ENCODE measurements at regions not wholly inside any gene's neighbourhood (a gene's known extent, or its start where the extent isn't known, plus 50 kb on each side); places are given as distances from the start of the nearest gene placed in this dataset.

DNA sequence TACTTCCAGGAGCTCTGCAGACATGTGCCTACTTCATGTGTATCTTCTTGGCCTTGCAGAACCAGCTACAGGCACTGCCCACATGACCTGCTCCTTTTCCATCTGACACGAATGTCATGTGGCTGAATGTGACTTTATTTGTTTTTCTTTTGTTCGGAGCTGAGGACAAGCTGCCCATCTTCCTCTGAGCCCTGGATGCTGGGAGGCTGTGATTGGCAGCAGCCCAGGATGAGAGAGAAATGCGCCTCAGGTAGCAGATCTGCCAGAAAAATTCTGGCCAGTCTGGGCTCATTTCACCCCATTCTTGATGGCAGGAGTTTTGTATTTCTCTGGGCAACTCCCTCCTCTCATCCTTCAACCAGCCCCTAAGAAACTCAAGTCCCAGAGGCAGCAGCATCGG, 372.0 kb downstream of the RPS6KC1 start:
- Histone ChIP-seq H3K4me3 (ENCODE audit: low read length) (no peak overlapping the region), H3K27me3 (ENCODE audit: low read depth, low read length) (no peaks in the 10 kb centered on the region), H3K4me1 (ENCODE audit: low read length) (no peaks in the 10 kb centered on the region), H3K4me2 (ENCODE audit: low read length) (no peak overlapping the region), H3K79me2 (ENCODE audit: low read length) (no peaks in the 10 kb centered on the region), H3K36me3 (replicated peaks; ENCODE audit: low read depth, low read length) (no peaks in the 10 kb centered on the region), H4K20me1 (ENCODE audit: insufficient read depth, low read length) (no peaks in the 10 kb centered on the region), H2AFZ (ENCODE audit: low read depth, low read length) (no peak overlapping the region), H3K27ac (ENCODE audit: low read length) (no peak overlapping the region), H3K9ac (ENCODE audit: low read length) (no peak overlapping the region), H3K9me3 (ENCODE audit: insufficient read depth, low read length) (no peaks in the 10 kb centered on the region)
- TF ChIP-seq, protein P1, sequence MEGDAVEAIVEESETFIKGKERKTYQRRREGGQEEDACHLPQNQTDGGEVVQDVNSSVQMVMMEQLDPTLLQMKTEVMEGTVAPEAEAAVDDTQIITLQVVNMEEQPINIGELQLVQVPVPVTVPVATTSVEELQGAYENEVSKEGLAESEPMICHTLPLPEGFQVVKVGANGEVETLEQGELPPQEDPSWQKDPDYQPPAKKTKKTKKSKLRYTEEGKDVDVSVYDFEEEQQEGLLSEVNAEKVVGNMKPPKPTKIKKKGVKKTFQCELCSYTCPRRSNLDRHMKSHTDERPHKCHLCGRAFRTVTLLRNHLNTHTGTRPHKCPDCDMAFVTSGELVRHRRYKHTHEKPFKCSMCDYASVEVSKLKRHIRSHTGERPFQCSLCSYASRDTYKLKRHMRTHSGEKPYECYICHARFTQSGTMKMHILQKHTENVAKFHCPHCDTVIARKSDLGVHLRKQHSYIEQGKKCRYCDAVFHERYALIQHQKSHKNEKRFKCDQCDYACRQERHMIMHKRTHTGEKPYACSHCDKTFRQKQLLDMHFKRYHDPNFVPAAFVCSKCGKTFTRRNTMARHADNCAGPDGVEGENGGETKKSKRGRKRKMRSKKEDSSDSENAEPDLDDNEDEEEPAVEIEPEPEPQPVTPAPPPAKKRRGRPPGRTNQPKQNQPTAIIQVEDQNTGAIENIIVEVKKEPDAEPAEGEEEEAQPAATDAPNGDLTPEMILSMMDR (IDR thresholded peaks at IDR 0.05; ENCODE audit: low read depth, low read length), result no peak
- no peak for TF ChIP-seq EZH2phosphoT487 (IDR thresholded peaks at IDR 0.05; ENCODE audit: low read depth)

DNA sequence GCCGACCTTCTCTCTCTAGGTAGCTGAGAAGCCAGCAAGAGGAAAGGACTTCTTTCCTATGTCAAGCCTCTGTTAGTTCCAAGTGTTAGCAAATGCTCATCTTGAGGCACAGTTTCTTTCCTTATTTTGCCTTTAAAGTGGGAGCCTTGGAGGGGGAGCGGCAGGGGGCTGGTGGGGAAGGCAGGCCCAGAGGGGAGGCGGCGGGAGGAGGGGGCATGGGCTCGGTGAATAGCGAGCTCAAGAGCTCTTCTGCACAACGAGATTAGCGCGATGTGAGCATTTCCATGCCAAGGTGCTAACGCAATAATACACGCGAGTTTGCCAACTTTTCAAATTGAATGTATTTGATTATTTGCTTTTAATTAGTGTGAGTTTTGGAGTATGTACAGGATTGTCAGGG, 372.6 kb downstream of the RPS6KC1 start:
- H3K4me2 ChIP-seq (ENCODE audit: low read length), result no peak overlapping the region
- H3K4me1 ChIP-seq (ENCODE audit: low read length), result no peaks in the 10 kb centered on the region
- H3K9ac ChIP-seq (ENCODE audit: low read length), result no peak overlapping the region
- no peak overlapping the region for H3K27ac ChIP-seq (ENCODE audit: low read length)
- TF ChIP-seq, protein P1 (IDR thresholded peaks at IDR 0.05; ENCODE audit: low read depth, low read length), result no peak
- no peak for TF ChIP-seq EZH2phosphoT487 (IDR thresholded peaks at IDR 0.05; ENCODE audit: low read depth)
- H3K27me3 ChIP-seq (ENCODE audit: low read depth, low read length), result no peaks in the 10 kb centered on the region
- H3K9me3 ChIP-seq (ENCODE audit: insufficient read depth, low read length), result no peaks in the 10 kb centered on the region
- no peaks in the 10 kb centered on the region for H3K36me3 ChIP-seq (replicated peaks; ENCODE audit: low read depth, low read length)
- no peaks in the 10 kb centered on the region for H3K79me2 ChIP-seq (ENCODE audit: low read length)
- no peak overlapping the region for H2AFZ ChIP-seq (ENCODE audit: low read depth, low read length)
- no peak overlapping the region for H3K4me3 ChIP-seq (ENCODE audit: low read length)
- no peaks in the 10 kb centered on the region for H4K20me1 ChIP-seq (ENCODE audit: insufficient read depth, low read length)

DNA sequence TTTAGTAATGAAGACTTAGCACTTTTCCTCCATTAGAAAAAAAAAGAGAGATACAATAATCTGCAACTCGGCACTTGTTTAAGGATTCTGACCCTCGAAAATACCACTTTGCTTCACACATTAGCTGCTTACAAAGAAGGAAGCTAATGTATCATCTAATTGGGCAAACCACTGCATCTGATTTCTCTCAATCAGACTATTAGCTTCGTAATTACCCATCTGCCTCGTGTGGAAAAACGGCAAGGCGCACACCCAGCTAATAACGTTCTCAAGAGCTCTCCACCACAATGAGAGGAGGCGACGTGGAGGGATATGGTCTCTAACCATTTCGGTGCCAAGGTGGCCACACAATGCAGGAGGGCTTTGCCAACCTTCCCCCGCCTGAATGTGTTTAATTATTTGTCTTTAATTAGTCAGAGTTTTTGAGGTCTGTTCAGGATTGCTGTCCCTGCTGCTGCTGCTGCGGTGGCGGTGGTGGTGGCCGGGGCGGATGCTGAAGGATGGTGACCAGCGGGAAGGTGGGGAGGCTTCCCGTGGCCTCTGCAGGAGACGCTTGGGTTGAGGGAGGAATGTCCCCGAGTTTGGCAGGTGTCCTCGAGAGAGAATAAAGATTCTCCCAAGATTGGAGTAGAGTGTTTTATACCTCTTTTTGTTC, 374.5 kb downstream of the RPS6KC1 start:
- TF ChIP-seq EZH2phosphoT487 (IDR thresholded peaks at IDR 0.05; ENCODE audit: low read depth), result no peak
- TF ChIP-seq, protein P1 (IDR thresholded peaks at IDR 0.05; ENCODE audit: low read depth, low read length), result no peak
- Histone ChIP-seq H4K20me1 (ENCODE audit: insufficient read depth, low read length) (no peaks in the 10 kb centered on the region), H3K9ac (ENCODE audit: low read length) (no peak overlapping the region), H2AFZ (ENCODE audit: low read depth, low read length) (no peak overlapping the region), H3K27ac (ENCODE audit: low read length) (no peak overlapping the region), H3K9me3 (ENCODE audit: insufficient read depth, low read length) (no peaks in the 10 kb centered on the region), H3K79me2 (ENCODE audit: low read length) (no peaks in the 10 kb centered on the region), H3K4me2 (ENCODE audit: low read length) (no peak overlapping the region), H3K4me3 (ENCODE audit: low read length) (no peak overlapping the region), H3K4me1 (ENCODE audit: low read length) (no peaks in the 10 kb centered on the region), H3K27me3 (ENCODE audit: low read depth, low read length) (no peaks in the 10 kb centered on the region), H3K36me3 (replicated peaks; ENCODE audit: low read depth, low read length) (no peaks in the 10 kb centered on the region)

DNA sequence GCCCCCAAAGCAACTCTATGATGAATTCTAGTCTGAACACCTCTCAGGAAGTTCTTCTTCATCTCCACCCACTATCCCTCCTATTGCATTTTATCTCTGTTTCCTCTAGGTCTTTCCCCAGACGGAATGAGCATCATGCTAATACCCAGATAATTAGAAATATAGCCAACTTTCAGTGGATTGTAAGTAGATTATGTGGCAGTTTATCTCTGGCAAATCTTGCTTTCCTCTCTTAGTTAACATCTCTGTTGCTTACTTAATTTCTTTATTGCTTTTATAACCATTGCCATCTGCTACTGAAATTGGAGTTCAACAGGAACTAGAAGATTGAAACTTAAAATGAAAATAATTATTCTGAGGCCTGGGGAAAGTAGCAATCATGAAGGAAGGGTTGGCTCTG, 378.6 kb downstream of the RPS6KC1 start:
- Histone ChIP-seq H3K4me1 (ENCODE audit: low read length) (peaks cover 2% of the 10 kb centered on the region; the same call in 1 of the 2 replicates), H3K27ac (ENCODE audit: low read length) (no peak overlapping the region), H3K9ac (ENCODE audit: low read length) (no peak overlapping the region), H2AFZ (ENCODE audit: low read depth, low read length) (no peak overlapping the region), H3K79me2 (ENCODE audit: low read length) (no peaks in the 10 kb centered on the region), H3K4me2 (ENCODE audit: low read length) (no peak overlapping the region), H3K9me3 (ENCODE audit: insufficient read depth, low read length) (no peaks in the 10 kb centered on the region), H3K4me3 (ENCODE audit: low read length) (no peak overlapping the region), H3K27me3 (ENCODE audit: low read depth, low read length) (no peaks in the 10 kb centered on the region), H4K20me1 (ENCODE audit: insufficient read depth, low read length) (no peaks in the 10 kb centered on the region), H3K36me3 (replicated peaks; ENCODE audit: low read depth, low read length) (no peaks in the 10 kb centered on the region)
- TF ChIP-seq, protein P1 (IDR thresholded peaks at IDR 0.05; ENCODE audit: low read depth, low read length), result no peak
- TF ChIP-seq EZH2phosphoT487 (IDR thresholded peaks at IDR 0.05; ENCODE audit: low read depth), result no peak
